GM23248 (cell line): ENCODE measurements at regions not wholly inside any gene's neighbourhood (a gene's known extent, or its start where the extent isn't known, plus 50 kb on each side); places are given as distances from the start of the nearest gene placed in this dataset.

Experiments
- DNase-seq: peaks from one replicate; pipeline ENCODE4 v3.0.0-alpha.2; 2015
- H2AFZ ChIP-seq: fragments of 200-600 bp; sonication (generic); 2 replicates; pipeline ENCODE4 v1.6.1; 2016; ENCODE audit warnings: antibody characterized with exemption
- H3F3A ChIP-seq: fragments of 200-600 bp; sonication (generic); 2 replicates; pipeline ENCODE4 v1.6.1; 2016; ENCODE audit warnings: mild to moderate bottlenecking, antibody characterized with exemption, mixed run types; ENCODE audit not compliant: insufficient read depth
- H3K27ac ChIP-seq: fragments of 200-600 bp; sonication (generic); 2 replicates; pipeline ENCODE4 v1.5.1; 2016; ENCODE audit warnings: mild to moderate bottlenecking
- H3K27me3 ChIP-seq: fragments of 200-600 bp; sonication (generic); replicated peaks from 2 replicates; pipeline ENCODE4 v1.6.1; 2016; ENCODE audit warnings: mild to moderate bottlenecking; ENCODE audit not compliant: insufficient read depth
- H3K36me3 ChIP-seq: fragments of 200-600 bp; sonication (generic); 2 replicates; pipeline ENCODE4 v1.6.1; 2016; ENCODE audit warnings: low read depth, mild to moderate bottlenecking
- H3K4me1 ChIP-seq: fragments of 200-600 bp; sonication (generic); 2 replicates; pipeline ENCODE4 v1.6.1; 2016; ENCODE audit warnings: mild to moderate bottlenecking; ENCODE audit not compliant: insufficient read depth
- H3K4me2 ChIP-seq: fragments of 200-600 bp; sonication (generic); one replicate; pipeline ENCODE4 v1.6.1; 2016; ENCODE audit warnings: mild to moderate bottlenecking; ENCODE audit not compliant: unreplicated experiment
- H3K4me3 ChIP-seq: fragments of 200-600 bp; sonication (generic); 2 replicates; pipeline ENCODE4 v1.5.1; 2016; ENCODE audit warnings: mild to moderate bottlenecking
- H3K79me2 ChIP-seq: fragments of 200-600 bp; sonication (generic); 2 replicates; pipeline ENCODE4 v1.6.1; 2016; ENCODE audit warnings: mild to moderate bottlenecking; ENCODE audit not compliant: insufficient read depth
- H3K9ac ChIP-seq: fragments of 200-600 bp; sonication (generic); 2 replicates; pipeline ENCODE4 v1.6.1; 2016; ENCODE audit warnings: mild to moderate bottlenecking
- H3K9me2 ChIP-seq: fragments of 200-600 bp; sonication (generic); 2 replicates; pipeline ENCODE4 v1.6.1; 2016; ENCODE audit warnings: mixed run types, mild to moderate bottlenecking, moderate library complexity; ENCODE audit not compliant: insufficient read depth
- H3K9me3 ChIP-seq: fragments of 200-600 bp; sonication (generic); one replicate; pipeline ENCODE4 v1.6.1; 2017; ENCODE audit warnings: low read depth
- H4K20me1 ChIP-seq: fragments of 200-600 bp; sonication (generic); 2 replicates; pipeline ENCODE4 v1.6.0; 2016; ENCODE audit not compliant: insufficient read depth
- EZH2 ChIP-seq: fragments of 200-600 bp; sonication (generic); IDR thresholded peaks from 2 replicates; pipeline ENCODE4 v1.6.1; 2018; ENCODE audit warnings: antibody characterized with exemption, mild to moderate bottlenecking; ENCODE audit not compliant: insufficient read depth, poor library complexity, severe bottlenecking
- EZH2phosphoT487 ChIP-seq: fragments of 200-600 bp; sonication (generic); IDR thresholded peaks from 2 replicates; pipeline ENCODE4 v1.6.1; 2018; ENCODE audit warnings: antibody characterized with exemption, moderate library complexity, mild to moderate bottlenecking, low read depth; ENCODE audit not compliant: insufficient read depth
- WGBS, 2 experiments: methylation state at CpG; one replicate each; pipeline ENCODE4 v1.1.6; 2015 to 2017; ENCODE audit warnings: low lambda C conversion rate in 2 of 2, low coverage in 1 of 2; ENCODE audit errors: missing lambda C conversion rate in 2 of 2; 5-methylcytosine and 5-hydroxymethylcytosine counted together
- in situ Hi-C: fragments of 300-500 bp; cut with MboI; formaldehyde crosslinking; loops from 2 replicates; pipeline ENCODE4 v1.15.0; 2020

- Histone ChIP-seq H3K9me2 (no peaks in the 10 kb centered on the region), H3K9me3 (no peaks in the 10 kb centered on the region), H3F3A (no peaks in the 10 kb centered on the region), H3K4me1 (no peaks in the 10 kb centered on the region), H3K27me3 (no peaks in the 10 kb centered on the region), H3K4me3 (no peak overlapping the region), H3K27ac (no peak overlapping the region), H3K4me2 (no peak overlapping the region), H2AFZ (no peak overlapping the region), H4K20me1 (no peaks in the 10 kb centered on the region), H3K9ac (no peak overlapping the region), H3K79me2 (no peaks in the 10 kb centered on the region), H3K36me3 (no peaks in the 10 kb centered on the region)
- TF ChIP-seq EZH2phosphoT487 (no peak), EZH2 (no peak)
- WGBS, 2 experiments = 35 to 39% methylated on average over 1 of the region's 1 CpG
- in situ Hi-C loops = no loop called here
- no peak for DNase-seq
Observed at GRCh38 chr7:113825832-113826231, 93.0 kb downstream of the PPP1R3A start.

GRCh38 chr7:113824117-113824823 lies 94.5 kb downstream of the PPP1R3A start:
- no peak for TF ChIP-seq EZH2
- TF ChIP-seq EZH2phosphoT487 = no peak
- Histone ChIP-seq H3K4me3 (no peak overlapping the region), H3K4me1 (no peaks in the 10 kb centered on the region), H3K9me2 (no peaks in the 10 kb centered on the region), H3K9ac (no peak overlapping the region), H3K9me3 (no peaks in the 10 kb centered on the region), H3K27ac (no peak overlapping the region), H3K79me2 (no peaks in the 10 kb centered on the region), H4K20me1 (no peaks in the 10 kb centered on the region), H3F3A (no peaks in the 10 kb centered on the region), H3K36me3 (no peaks in the 10 kb centered on the region), H3K27me3 (no peaks in the 10 kb centered on the region), H2AFZ (no peak overlapping the region), H3K4me2 (no peak overlapping the region)
- peak; percentile 2 for DNase-seq
- in situ Hi-C loops = no loop called here
- WGBS, 2 experiments = 18 to 26% methylated on average over 3 of the region's 3 CpGs

- Histone ChIP-seq H3K4me2 (no peak overlapping the region), H3K9me3 (no peaks in the 10 kb centered on the region), H2AFZ (no peak overlapping the region), H3K9ac (no peak overlapping the region), H4K20me1 (no peaks in the 10 kb centered on the region), H3K36me3 (no peaks in the 10 kb centered on the region), H3K79me2 (no peaks in the 10 kb centered on the region), H3K27me3 (no peaks in the 10 kb centered on the region), H3K9me2 (no peaks in the 10 kb centered on the region), H3F3A (no peaks in the 10 kb centered on the region), H3K4me3 (no peak overlapping the region), H3K4me1 (no peaks in the 10 kb centered on the region), H3K27ac (no peak overlapping the region)
- no peak for TF ChIP-seq EZH2phosphoT487
- no peak for TF ChIP-seq EZH2
- whole genome bisulfite sequencing, 2 experiments = 2 to 8% methylated on average over 1 of the region's 1 CpG
- in situ Hi-C loops = no loop called here
- DNase-seq = no peak
Observed at GRCh38 chr7:113819474-113819873, 99.3 kb downstream of the PPP1R3A start.

GRCh38 chr7:113816639-113817038 lies 102.2 kb downstream of the PPP1R3A start:
- no peak overlapping the region for H3K4me2 ChIP-seq
- H3K4me3 ChIP-seq = no peak overlapping the region
- H3K4me1 ChIP-seq = peaks cover 4% of the 10 kb centered on the region; the same call in 1 of the 2 replicates
- in situ Hi-C loops = no loop called here
- no peaks in the 10 kb centered on the region for H4K20me1 ChIP-seq
- H3K27me3 ChIP-seq = no peaks in the 10 kb centered on the region
- no peak for DNase-seq
- H3F3A ChIP-seq = no peaks in the 10 kb centered on the region
- H2AFZ ChIP-seq = no peak overlapping the region
- no peaks in the 10 kb centered on the region for H3K9me2 ChIP-seq
- no peak overlapping the region for H3K27ac ChIP-seq
- H3K36me3 ChIP-seq = no peaks in the 10 kb centered on the region
- TF ChIP-seq EZH2phosphoT487 = no peak
- H3K9ac ChIP-seq = no peak overlapping the region
- no peaks in the 10 kb centered on the region for H3K9me3 ChIP-seq
- H3K79me2 ChIP-seq = no peaks in the 10 kb centered on the region

- H3K4me2 ChIP-seq = no peak overlapping the region
- H3K9me2 ChIP-seq = no peaks in the 10 kb centered on the region
- no peaks in the 10 kb centered on the region for H3K27me3 ChIP-seq
- H3K79me2 ChIP-seq = no peaks in the 10 kb centered on the region
- H3K4me3 ChIP-seq = no peak overlapping the region
- H3K27ac ChIP-seq = no peak overlapping the region
- TF ChIP-seq EZH2phosphoT487 (no peak), EZH2 (no peak)
- no peak overlapping the region for H2AFZ ChIP-seq
- no peak overlapping the region for H3K9ac ChIP-seq
- no peaks in the 10 kb centered on the region for H3K9me3 ChIP-seq
- no peaks in the 10 kb centered on the region for H3F3A ChIP-seq
- no peaks in the 10 kb centered on the region for H3K36me3 ChIP-seq
- in situ Hi-C loops = no loop called here
- no peak for DNase-seq
- H3K4me1 ChIP-seq = peaks cover 4% of the 10 kb centered on the region; the same call in 1 of the 2 replicates
- H4K20me1 ChIP-seq = no peaks in the 10 kb centered on the region
- WGBS, 2 experiments = 0% methylated on average over 1 of the region's 1 CpG
Observed at GRCh38 chr7:113813471-113813870, 105.3 kb downstream of the PPP1R3A start.
